H9 (cell line): ENCODE measurements at regions not wholly inside any gene's neighbourhood (a gene's known extent, or its start where the extent isn't known, plus 50 kb on each side); places are given as distances from the start of the nearest gene placed in this dataset.

Source experiments
- DNase-seq: peaks from one replicate; pipeline ENCODE4 v3.0.0-alpha.2; 2017
- H2AFZ ChIP-seq: one replicate; pipeline ENCODE4 v1.6.1; 2013; ENCODE audit warnings: mild to moderate bottlenecking, low read length, control low read depth, moderate library complexity
- H2AK5ac ChIP-seq: 2 replicates; pipeline ENCODE4 v1.6.1; 2013; ENCODE audit warnings: low read length, control low read depth, mixed read lengths; ENCODE audit not compliant: insufficient read length
- H2BK120ac ChIP-seq: one replicate; pipeline ENCODE4 v1.6.1; 2013; ENCODE audit warnings: low read depth, mild to moderate bottlenecking, low read length, control low read depth, inconsistent platforms; ENCODE audit not compliant: poor library complexity, severe bottlenecking
- H2BK12ac ChIP-seq: 2 replicates; pipeline ENCODE4 v1.6.1; 2013; ENCODE audit warnings: low read length, control low read depth, mixed read lengths, low read depth; ENCODE audit not compliant: insufficient read length
- H2BK15ac ChIP-seq: 2 replicates; pipeline ENCODE4 v1.6.1; 2013; ENCODE audit warnings: low read depth, low read length, control low read depth
- H2BK20ac ChIP-seq: one replicate; pipeline ENCODE4 v1.6.1; 2013; ENCODE audit warnings: low read depth, mild to moderate bottlenecking, low read length, control low read depth, inconsistent platforms; ENCODE audit not compliant: poor library complexity, severe bottlenecking
- H2BK5ac ChIP-seq: 2 replicates; pipeline ENCODE4 v1.6.1; 2013; ENCODE audit warnings: low read length, control low read depth, mixed read lengths; ENCODE audit not compliant: insufficient read length
- H3K14ac ChIP-seq: 2 replicates; pipeline ENCODE4 v1.6.1; 2013; ENCODE audit warnings: low read length, control low read depth; ENCODE audit not compliant: insufficient read depth
- H3K18ac ChIP-seq: 2 replicates; pipeline ENCODE4 v1.6.1; 2013; ENCODE audit warnings: low read depth, mild to moderate bottlenecking, mixed read lengths, low read length, control low read depth; ENCODE audit not compliant: insufficient read length
- H3K23ac ChIP-seq: 2 replicates; pipeline ENCODE4 v1.6.1; 2013; ENCODE audit warnings: low read length, control low read depth, mixed read lengths, low read depth; ENCODE audit not compliant: insufficient read length
- H3K23me2 ChIP-seq: 2 replicates; pipeline ENCODE4 v1.6.1; 2013; ENCODE audit warnings: low read depth, mild to moderate bottlenecking, mixed read lengths, low read length, control low read depth; ENCODE audit not compliant: insufficient read length, poor library complexity, severe bottlenecking
- H3K27ac ChIP-seq: 2 replicates; pipeline ENCODE4 v1.5.1; 2013; ENCODE audit warnings: low read length, control low read depth, mixed read lengths, low read depth; ENCODE audit not compliant: insufficient read length
- H3K27me3 ChIP-seq: 2 replicates; pipeline ENCODE4 v1.6.1; 2013; ENCODE audit warnings: low read length, control low read depth, inconsistent platforms; ENCODE audit not compliant: insufficient read depth
- H3K4ac ChIP-seq: 2 replicates; pipeline ENCODE4 v1.6.1; 2013; ENCODE audit warnings: low read depth, mild to moderate bottlenecking, control low read depth, inconsistent platforms, low read length, moderate library complexity
- H3K4me1 ChIP-seq: 2 replicates; pipeline ENCODE4 v1.6.1; 2013; ENCODE audit warnings: low read length, control low read depth, inconsistent platforms; ENCODE audit not compliant: insufficient read depth
- H3K4me2 ChIP-seq: 2 replicates; pipeline ENCODE4 v1.6.1; 2013; ENCODE audit warnings: low read length, control low read depth, mixed read lengths; ENCODE audit not compliant: insufficient read length, insufficient read depth
- H3K56ac ChIP-seq: 2 replicates; pipeline ENCODE4 v1.6.1; 2013; ENCODE audit warnings: low read depth, mild to moderate bottlenecking, mixed read lengths, low read length, control low read depth; ENCODE audit not compliant: insufficient read length
- H3K79me1 ChIP-seq: 2 replicates; pipeline ENCODE4 v1.6.1; 2013; ENCODE audit warnings: low read depth, mild to moderate bottlenecking, moderate library complexity, low read length, control low read depth, inconsistent platforms; ENCODE audit not compliant: insufficient read depth, poor library complexity, severe bottlenecking
- H3K79me2 ChIP-seq: 2 replicates; pipeline ENCODE4 v1.6.1; 2013; ENCODE audit warnings: low read length, control low read depth, inconsistent platforms; ENCODE audit not compliant: insufficient read depth
- H3K9ac ChIP-seq: 2 replicates; pipeline ENCODE4 v1.6.1; 2013; ENCODE audit warnings: low read length, control low read depth, mixed read lengths; ENCODE audit not compliant: insufficient read length; ENCODE audit errors: extremely low read depth
- H3K9me3 ChIP-seq: one replicate; pipeline ENCODE4 v1.6.1; 2013; ENCODE audit warnings: low read depth, low read length, inconsistent platforms; ENCODE audit not compliant: control insufficient read depth
- H3T11ph ChIP-seq: one replicate; pipeline ENCODE4 v1.6.1; 2013; ENCODE audit warnings: mild to moderate bottlenecking, low read length, control low read depth, inconsistent platforms
- H4K20me1 ChIP-seq: one replicate; pipeline ENCODE4 v1.6.1; 2013; ENCODE audit not compliant: control insufficient read depth, insufficient read length, insufficient read depth
- H4K5ac ChIP-seq: 2 replicates; pipeline ENCODE4 v1.6.1; 2013; ENCODE audit warnings: low read depth, mild to moderate bottlenecking, mixed read lengths, low read length, control low read depth; ENCODE audit not compliant: insufficient read length
- H4K8ac ChIP-seq: replicated peaks from 2 replicates; pipeline ENCODE4 v1.6.1; 2013; ENCODE audit warnings: low read length, control low read depth, mixed read lengths, low read depth; ENCODE audit not compliant: insufficient read length
- H4K91ac ChIP-seq: 2 replicates; pipeline ENCODE4 v1.6.1; 2013; ENCODE audit warnings: low read depth, mild to moderate bottlenecking, moderate library complexity, mixed read lengths, low read length, control low read depth; ENCODE audit not compliant: insufficient read length
- H3K27ac Mint-ChIP-seq, 3 experiments: 2 replicates in 2 of 3; 3 replicates in 1 of 3; pipeline ENCODE4 v1.8.0; 2020 to 2021; ENCODE audit warnings: mixed read lengths in 3 of 3, mild to moderate bottlenecking in 1 of 3, moderate library complexity in 1 of 3
- H3K27me3 Mint-ChIP-seq: 2 replicates; pipeline ENCODE4 v1.8.0; 2021; ENCODE audit warnings: low read depth, mild to moderate bottlenecking, moderate library complexity, mixed read lengths
- H3K36me3 Mint-ChIP-seq, 3 experiments: 2 replicates in 2 of 3; 3 replicates in 1 of 3; pipeline ENCODE4 v1.8.0; 2020 to 2021; ENCODE audit warnings: low read depth in 3 of 3, mixed read lengths in 3 of 3; ENCODE audit not compliant: insufficient read depth in 1 of 3
- H3K4me1 Mint-ChIP-seq, 2 experiments: 2 replicates each; pipeline ENCODE4 v1.8.0; 2020; ENCODE audit warnings: mixed read lengths in 2 of 2
- H3K4me3 Mint-ChIP-seq, 2 experiments: 2 replicates in 1 of 2; 3 replicates in 1 of 2; pipeline ENCODE4 v1.8.0; 2020 to 2021; ENCODE audit warnings: mild to moderate bottlenecking in 2 of 2, mixed read lengths in 2 of 2, moderate library complexity in 1 of 2
- H3K9me3 Mint-ChIP-seq, 2 experiments: 2 replicates in 1 of 2; 3 replicates in 1 of 2; pipeline ENCODE4 v1.8.0; 2020; ENCODE audit warnings: mild to moderate bottlenecking in 2 of 2, mixed read lengths in 2 of 2, moderate library complexity in 1 of 2
- CTCF ChIP-seq: fragments of 200-600 bp; sonication (generic); conservative IDR thresholded peaks from 3 replicates; pipeline ENCODE4 v1.8.0; 2021; ENCODE audit warnings: antibody characterized with exemption, mild to moderate bottlenecking
- WGBS: extraction: QIAGEN DNeasy Blood & Tissue Kit; methylation state at CpG from one replicate; pipeline ENCODE4 v1.1.7; 2013; ENCODE audit warnings: missing lambda C conversion rate, low lambda C conversion rate, mixed read lengths; ENCODE audit not compliant: insufficient read length; ENCODE audit errors: extremely low coverage; 5-methylcytosine and 5-hydroxymethylcytosine counted together

GRCh38 chr12:67853204-67853603, 136.0 kb upstream of the IFNG-AS1 start:
- H3K36me3 Mint-ChIP-seq, result peaks cover 4 to 17% (median 8%) of the 10 kb centered on the region in 3 experiments
- no peaks in the 10 kb centered on the region for H3K4me1 Mint-ChIP-seq
- Histone ChIP-seq H3K27ac (no peak overlapping the region), H3K79me1 (no peaks in the 10 kb centered on the region), H2BK5ac (no peak overlapping the region), H2BK20ac (no peak overlapping the region), H3K9me3 (peaks cover 4% of the 10 kb centered on the region), H2BK12ac (no peak overlapping the region), H4K91ac (no peak overlapping the region), H3K79me2 (no peaks in the 10 kb centered on the region), H3K27me3 (no peaks in the 10 kb centered on the region), H4K20me1 (no peaks in the 10 kb centered on the region), H4K5ac (no peak overlapping the region), H2BK120ac (no peak overlapping the region), H3K56ac (no peak overlapping the region), H3K14ac (no peak overlapping the region), H3K4me1 (no peaks in the 10 kb centered on the region), H2AK5ac (no peak overlapping the region), H3K18ac (no peak overlapping the region), H3K4ac (no peak overlapping the region), H3K23me2 (no peaks in the 10 kb centered on the region), H3K4me2 (no peak overlapping the region), H3K23ac (no peak overlapping the region), H3K9ac (no peak overlapping the region), H2AFZ (no peak overlapping the region), H4K8ac (no peak overlapping the region), H3T11ph (no peak overlapping the region), H2BK15ac (no peak overlapping the region)
- no CpG with 5 or more reads among the region's 3 CpGs for WGBS
- no peak overlapping the region for H3K4me3 Mint-ChIP-seq
- no peak for TF ChIP-seq CTCF
- no peak overlapping the region for H3K27ac Mint-ChIP-seq
- no peak for DNase-seq
- H3K9me3 Mint-ChIP-seq, result peaks cover 14 to 23% of the 10 kb centered on the region in 2 experiments
- 0 out of 2 replicates have a peak, but pooled peaks cover 2% of the 10 kb centered on the region for H3K27me3 Mint-ChIP-seq
